ENCODE measurements at regions not wholly inside any gene's neighbourhood (a gene's known extent, or its start where the extent isn't known, plus 50 kb on each side); places are given as distances from the start of the nearest gene placed in this dataset.
"Not testable (repeated sequence)": the region's sequence is repeated elsewhere in the genome, so short reads cannot be mapped to it uniquely, and the experiment has no call there.

- TF ChIP-seq POLR2A (IDR thresholded peaks at IDR 0.05) (no peak), EP300 (IDR thresholded peaks at IDR 0.05) (no peak), CTCF (IDR thresholded peaks at IDR 0.05) (no peak), POLR2AphosphoS5 (IDR thresholded peaks at IDR 0.05) (no peak)
- H3K27ac ChIP-seq, result no peak overlapping the region
- WGBS, result 76% methylated on average over 2 of the region's 2 CpGs
- DNase-seq (ENCODE audit: low spot score in 2 of 2), result no peak
- no peaks in the 10 kb centered on the region for H3K9me3 ChIP-seq
- H3K27me3 ChIP-seq, result no peaks in the 10 kb centered on the region
- H3K4me3 ChIP-seq, result no peak overlapping the region
- H3K36me3 ChIP-seq, result no peaks in the 10 kb centered on the region
- H3K4me1 ChIP-seq, result no peaks in the 10 kb centered on the region
Measured at GRCh38 chr10:93226619-93227018, 152.9 kb downstream of the CYP26A1 start.

- not testable (repeated sequence) for H3K36me3 ChIP-seq; H3K27ac ChIP-seq; H3K4me3 ChIP-seq; H3K27me3 ChIP-seq; DNase-seq (ENCODE audit: low spot score in 2 of 2); H3K4me1 ChIP-seq; H3K9me3 ChIP-seq
- WGBS, result 95% methylated on average over 7 of the region's 7 CpGs
Measured at GRCh38 chr10:93230596-93230995, 156.9 kb downstream of the CYP26A1 start.

- not testable (repeated sequence) for H3K9me3 ChIP-seq; H3K4me3 ChIP-seq; H3K27me3 ChIP-seq; H3K36me3 ChIP-seq; DNase-seq (ENCODE audit: low spot score in 2 of 2); H3K4me1 ChIP-seq; H3K27ac ChIP-seq
- 42% methylated on average over 2 of the region's 2 CpGs for WGBS
Measured at GRCh38 chr10:93232159-93232558, 158.5 kb downstream of the CYP26A1 start.

- 96% methylated on average over 4 of the region's 4 CpGs for WGBS
- not testable (repeated sequence) for H3K36me3 ChIP-seq; H3K9me3 ChIP-seq; H3K4me1 ChIP-seq; DNase-seq (ENCODE audit: low spot score in 2 of 2); H3K27ac ChIP-seq; H3K27me3 ChIP-seq; H3K4me3 ChIP-seq
Measured at GRCh38 chr10:93234940-93235339, 161.2 kb downstream of the CYP26A1 start.

- no peak overlapping the region for H3K27ac ChIP-seq
- no peak for DNase-seq (ENCODE audit: low spot score in 2 of 2)
Measured at GRCh38 chr10:93235686-93236085, 162.0 kb downstream of the CYP26A1 start.

GRCh38 chr10:93236393-93237040 lies 162.8 kb downstream of the CYP26A1 start:
- WGBS, result 47% methylated on average over 4 of the region's 4 CpGs
- TF ChIP-seq EP300 (IDR thresholded peaks at IDR 0.05) (no peak), POLR2AphosphoS5 (IDR thresholded peaks at IDR 0.05) (no peak), CTCF (IDR thresholded peaks at IDR 0.05) (no peak), POLR2A (IDR thresholded peaks at IDR 0.05) (no peak)
- H3K4me1 ChIP-seq, result peaks cover 5% of the 10 kb centered on the region
- no peaks in the 10 kb centered on the region for H3K36me3 ChIP-seq
- H3K9me3 ChIP-seq, result no peaks in the 10 kb centered on the region
- no peaks in the 10 kb centered on the region for H3K27me3 ChIP-seq
- no peak overlapping the region for H3K27ac ChIP-seq
- H3K4me3 ChIP-seq, result no peak overlapping the region
- DNase-seq (ENCODE audit: low spot score in 2 of 2), result no peak

More at GRCh38 chr10:93235686-93236085, 162.0 kb downstream of the CYP26A1 start:
- 42% methylated on average over 2 of the region's 3 CpGs for WGBS
- H3K9me3 ChIP-seq, result no peaks in the 10 kb centered on the region
- H3K4me1 ChIP-seq, result peaks cover 5% of the 10 kb centered on the region
- H3K4me3 ChIP-seq, result no peak overlapping the region
- H3K36me3 ChIP-seq, result no peaks in the 10 kb centered on the region
- TF ChIP-seq CTCF (IDR thresholded peaks at IDR 0.05), result no peak
- TF ChIP-seq EP300 (IDR thresholded peaks at IDR 0.05), result no peak
- no peak for TF ChIP-seq POLR2A (IDR thresholded peaks at IDR 0.05)
- TF ChIP-seq POLR2AphosphoS5 (IDR thresholded peaks at IDR 0.05), result no peak
- no peaks in the 10 kb centered on the region for H3K27me3 ChIP-seq

- Histone ChIP-seq H3K36me3 (no peaks in the 10 kb centered on the region), H3K9me3 (no peaks in the 10 kb centered on the region), H3K4me1 (no peaks in the 10 kb centered on the region), H3K27me3 (peaks cover 3% of the 10 kb centered on the region), H3K27ac (no peak overlapping the region), H3K4me3 (no peak overlapping the region)
- no peak for TF ChIP-seq POLR2AphosphoS5 (IDR thresholded peaks at IDR 0.05)
- no peak for TF ChIP-seq POLR2A (IDR thresholded peaks at IDR 0.05)
- TF ChIP-seq EP300 (IDR thresholded peaks at IDR 0.05), result no peak
- no peak for TF ChIP-seq CTCF (IDR thresholded peaks at IDR 0.05)
- DNase-seq (ENCODE audit: low spot score in 2 of 2), result no peak
- WGBS, result 25% methylated on average over 1 of the region's 1 CpG
Measured at GRCh38 chr10:93245147-93245546, 171.5 kb downstream of the CYP26A1 start.

Measured in suprapubic skin (tissue), 4 donors.